GM12864 (cell line): ENCODE measurements at regions not wholly inside any gene's neighbourhood (a gene's known extent, or its start where the extent isn't known, plus 50 kb on each side); places are given as distances from the start of the nearest gene placed in this dataset.
"Not testable (repeated sequence)": the region's sequence is repeated elsewhere in the genome, so short reads cannot be mapped to it uniquely, and the experiment has no call there.

Experiments used
- DNase-seq: peaks from one replicate; pipeline ENCODE4 v3.0.0-alpha.2; 2011; ENCODE audit warnings: low read depth
- H3K4me3 ChIP-seq: 2 replicates; pipeline ENCODE4 v1.5.1; 2011; ENCODE audit warnings: mild to moderate bottlenecking, low read depth, low read length, control low read depth
- CTCF ChIP-seq: IDR thresholded peaks from 2 replicates; pipeline ENCODE4 v1.5.1; 2011; ENCODE audit warnings: low read depth, mild to moderate bottlenecking, moderate library complexity, low read length, control low read depth, inconsistent platforms; ENCODE audit errors: missing control alignments

GRCh38 chr2:154555710-154556109, 142.8 kb upstream of the KCNJ3 start:
- H3K4me3 ChIP-seq = no peak overlapping the region
- no peak for DNase-seq
- TF ChIP-seq CTCF = no peak

DNA sequence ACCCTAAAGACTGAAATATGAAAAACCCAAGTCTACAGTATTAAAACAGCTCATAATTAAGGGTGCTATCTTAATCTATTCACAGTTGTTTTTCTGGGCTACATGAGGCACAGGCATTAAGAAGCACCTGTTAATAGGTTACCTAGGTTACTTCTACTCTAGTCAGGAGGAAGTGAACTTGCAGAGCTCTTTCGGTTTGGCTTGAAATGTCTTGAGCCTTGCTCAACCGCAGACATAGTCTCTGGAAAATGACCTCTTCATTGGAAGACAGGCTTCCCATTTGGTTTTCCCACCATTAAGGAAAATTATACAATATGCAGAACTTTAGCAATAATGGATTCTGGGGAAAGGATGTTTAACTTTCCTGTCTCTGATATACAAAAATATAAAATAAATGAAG, 142.3 kb upstream of the KCNJ3 start:
- DNase-seq = no peak
- TF ChIP-seq CTCF = no peak
- H3K4me3 ChIP-seq = no peak overlapping the region

DNA sequence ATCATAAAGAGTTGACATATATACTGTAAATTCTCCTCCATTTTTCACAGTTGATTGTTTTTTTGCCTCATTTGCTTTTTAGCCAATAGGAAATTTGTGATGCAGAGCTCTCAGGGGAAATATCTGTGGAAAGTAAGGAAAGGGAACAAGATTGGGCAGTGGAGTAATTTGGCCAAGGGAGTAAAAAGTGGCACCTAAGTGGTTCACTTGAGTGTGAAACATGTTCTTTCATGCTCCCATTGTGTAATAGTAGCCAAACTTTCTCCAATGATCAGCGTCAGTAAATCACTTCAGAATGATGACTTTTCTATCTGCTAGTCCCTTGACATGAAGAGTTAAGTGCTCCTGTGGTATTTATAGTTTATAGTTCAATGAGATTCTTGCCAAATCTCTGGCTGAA, 141.9 kb upstream of the KCNJ3 start:
- H3K4me3 ChIP-seq = no peak overlapping the region
- no peak for DNase-seq
- TF ChIP-seq CTCF = no peak

DNA sequence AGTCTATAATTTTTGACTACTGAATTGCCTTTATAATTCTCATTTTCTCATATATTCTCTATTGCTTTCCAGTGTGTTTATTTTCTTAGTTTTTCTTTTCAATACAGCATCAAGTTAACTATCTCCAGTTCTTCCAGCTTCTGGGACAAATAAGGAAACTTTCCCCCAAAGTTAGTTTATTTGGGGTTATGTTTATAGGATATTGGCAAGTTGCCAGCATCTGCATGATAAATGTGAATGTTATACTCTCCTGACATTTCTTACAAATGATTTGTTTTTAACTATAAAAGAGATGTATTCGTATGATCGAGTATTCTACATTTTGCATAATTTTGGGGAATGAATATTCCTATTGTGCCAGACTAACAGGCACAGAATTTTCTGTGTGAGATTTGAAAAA, 140.6 kb upstream of the KCNJ3 start:
- no peak for TF ChIP-seq CTCF
- DNase-seq = no peak
- H3K4me3 ChIP-seq = no peak overlapping the region

DNA sequence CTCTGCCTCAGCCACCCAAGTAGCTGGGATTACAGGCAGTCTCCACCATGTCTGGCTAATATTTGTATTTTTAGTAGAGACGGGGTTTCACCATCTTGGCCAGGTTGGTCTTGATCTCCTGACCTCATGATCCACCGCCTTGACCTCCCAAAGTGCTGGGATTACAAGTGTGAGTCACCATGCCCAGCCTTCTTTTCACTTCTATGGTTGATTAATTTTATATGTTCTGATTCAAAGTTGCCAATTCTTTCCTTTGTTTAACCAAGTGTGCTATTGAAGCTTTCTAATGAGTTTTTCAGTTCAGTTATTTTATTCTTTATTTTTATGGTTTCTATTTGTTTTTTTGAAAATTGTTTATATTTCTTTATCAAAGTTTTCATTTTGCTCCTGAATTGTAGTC, 133.1 kb upstream of the KCNJ3 start:
- no peak for TF ChIP-seq CTCF
- no peak for DNase-seq
- no peak overlapping the region for H3K4me3 ChIP-seq

DNA sequence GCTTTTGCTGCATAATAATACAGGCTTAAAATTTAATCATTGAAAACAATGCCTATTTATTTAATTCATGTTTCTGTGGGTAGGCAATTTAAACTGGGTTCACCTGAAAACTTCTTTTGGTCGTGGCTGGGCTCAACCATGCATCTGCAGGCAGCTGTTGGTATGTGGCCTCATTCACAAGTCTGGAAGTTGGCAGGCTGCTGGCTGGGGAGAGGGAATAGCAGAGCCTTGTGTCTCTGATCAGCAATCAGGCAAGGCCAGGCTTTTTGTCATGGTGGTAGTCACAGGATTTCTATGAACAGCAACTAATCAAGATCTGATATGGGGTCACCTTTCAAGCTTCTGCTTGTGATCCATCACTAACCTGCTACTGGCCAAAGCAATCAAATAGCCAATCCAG, 130.1 kb upstream of the KCNJ3 start:
- TF ChIP-seq CTCF = no peak
- H3K4me3 ChIP-seq = no peak overlapping the region
- no peak for DNase-seq

DNA sequence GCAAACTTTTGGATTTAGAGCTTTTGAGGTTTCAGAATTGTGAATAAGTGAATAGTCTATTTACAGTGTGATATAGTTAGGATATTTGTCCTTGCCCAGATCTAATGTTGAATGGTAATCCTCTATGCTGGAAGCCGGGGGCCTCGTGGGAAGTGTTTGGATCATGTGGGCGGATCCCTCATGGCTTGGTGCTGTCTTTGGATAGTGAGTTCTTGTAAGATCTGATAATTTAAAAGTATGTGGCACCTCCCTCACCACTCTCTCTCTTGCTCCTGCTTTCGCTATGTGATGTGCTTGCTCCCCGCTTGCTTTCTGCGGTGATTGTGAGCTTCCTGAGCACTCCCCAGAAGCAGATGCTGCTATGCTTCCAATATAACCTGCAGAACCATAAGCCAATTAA, 128.0 kb upstream of the KCNJ3 start:
- DNase-seq = no peak
- TF ChIP-seq CTCF = no peak
- no peak overlapping the region for H3K4me3 ChIP-seq

- not testable (repeated sequence) for DNase-seq
Observed at GRCh38 chr2:154576699-154577098, 121.8 kb upstream of the KCNJ3 start.

More at GRCh38 chr2:154576699-154577098, 121.8 kb upstream of the KCNJ3 start:
- not testable (repeated sequence) for H3K4me3 ChIP-seq
